ENCODE measurements at regions not wholly inside any gene's neighbourhood (a gene's known extent, or its start where the extent isn't known, plus 50 kb on each side); places are given as distances from the start of the nearest gene placed in this dataset.
"Not testable (repeated sequence)": the region's sequence is repeated elsewhere in the genome, so short reads cannot be mapped to it uniquely, and the experiment has no call there.

GRCh38 chr15:85196697-85197096 is 183.7 kb upstream of the AKAP13 start:
- DNase-seq (ENCODE audit: low read depth); H3K4me3 ChIP-seq (ENCODE audit: low read depth, low read length): not testable (repeated sequence)

- H3K4me3 ChIP-seq (ENCODE audit: low read depth, low read length); DNase-seq (ENCODE audit: low read depth): not testable (repeated sequence)
These were observed 182.8 kb upstream of the AKAP13 start for GRCh38 chr15:85197582-85197981.

GRCh38 chr15:85198432-85198831 is 182.0 kb upstream of the AKAP13 start:
- not testable (repeated sequence) for DNase-seq (ENCODE audit: low read depth); H3K4me3 ChIP-seq (ENCODE audit: low read depth, low read length)

DNA sequence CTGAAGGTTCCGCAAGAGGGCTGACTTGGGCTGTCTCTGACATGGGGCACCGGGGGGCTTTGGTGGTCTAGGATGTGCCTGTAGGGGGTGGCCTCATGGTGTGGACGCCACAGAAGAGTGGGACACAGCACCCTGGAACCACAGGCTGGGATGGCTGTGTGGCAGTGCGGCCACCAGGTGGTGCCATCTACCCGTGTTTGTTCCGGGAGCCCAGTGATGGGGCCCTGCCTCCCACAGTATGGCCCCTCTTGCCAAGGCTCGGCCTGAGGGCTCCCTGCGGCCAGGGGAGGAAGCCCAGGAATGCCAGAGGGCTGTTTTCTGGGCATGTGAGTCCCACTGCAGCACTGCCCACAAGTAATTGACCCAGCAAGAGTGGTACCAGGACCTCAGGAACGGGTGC is 180.2 kb upstream of the AKAP13 start:
- DNase-seq (ENCODE audit: low read depth); H3K4me3 ChIP-seq (ENCODE audit: low read depth, low read length): not testable (repeated sequence)

DNA sequence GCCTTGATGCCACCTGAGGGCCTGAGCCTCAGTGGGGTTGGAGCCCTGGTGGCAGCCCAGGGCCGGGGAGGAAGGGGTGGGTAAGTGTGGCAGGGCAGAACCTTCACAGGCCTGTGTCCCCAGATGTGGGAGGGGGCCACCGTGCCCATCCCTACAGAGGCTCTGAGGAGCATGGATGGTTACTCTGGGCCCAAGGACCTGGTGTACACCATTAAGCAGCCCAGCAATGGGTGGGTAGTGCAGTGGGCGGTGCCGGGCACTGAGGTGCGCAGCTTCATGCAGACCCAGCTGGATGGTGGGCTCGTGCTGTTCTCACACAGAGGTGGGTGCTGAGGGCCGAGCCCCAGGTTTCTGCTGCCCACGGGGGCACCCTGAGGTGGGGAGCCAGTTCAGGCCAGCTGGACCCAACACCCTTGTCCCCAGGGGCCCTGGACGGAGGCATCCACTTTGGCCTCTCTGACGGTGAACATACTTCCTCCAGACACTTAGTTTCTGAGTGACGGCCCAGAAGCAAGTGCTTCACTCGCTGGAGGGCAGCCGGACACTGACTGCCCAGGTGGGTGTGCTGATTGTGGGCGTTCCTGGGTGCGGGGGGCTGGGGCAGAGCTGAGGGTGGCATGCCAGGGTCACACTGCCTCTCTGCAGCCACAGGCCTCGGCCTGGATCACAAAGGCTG is 179.1 kb upstream of the AKAP13 start:
- H3K4me3 ChIP-seq (ENCODE audit: low read depth, low read length); DNase-seq (ENCODE audit: low read depth): not testable (repeated sequence)

- not testable (repeated sequence) for H3K4me3 ChIP-seq (ENCODE audit: low read depth, low read length); DNase-seq (ENCODE audit: low read depth)
These were observed 175.9 kb upstream of the AKAP13 start for GRCh38 chr15:85204481-85204880.

- DNase-seq (ENCODE audit: low read depth), result not testable (repeated sequence)
- peak overlapping the region; percentile 23 for H3K4me3 ChIP-seq (ENCODE audit: low read depth, low read length)
These were observed 146.5 kb upstream of the AKAP13 start for GRCh38 chr15:85233791-85234325.

DNA sequence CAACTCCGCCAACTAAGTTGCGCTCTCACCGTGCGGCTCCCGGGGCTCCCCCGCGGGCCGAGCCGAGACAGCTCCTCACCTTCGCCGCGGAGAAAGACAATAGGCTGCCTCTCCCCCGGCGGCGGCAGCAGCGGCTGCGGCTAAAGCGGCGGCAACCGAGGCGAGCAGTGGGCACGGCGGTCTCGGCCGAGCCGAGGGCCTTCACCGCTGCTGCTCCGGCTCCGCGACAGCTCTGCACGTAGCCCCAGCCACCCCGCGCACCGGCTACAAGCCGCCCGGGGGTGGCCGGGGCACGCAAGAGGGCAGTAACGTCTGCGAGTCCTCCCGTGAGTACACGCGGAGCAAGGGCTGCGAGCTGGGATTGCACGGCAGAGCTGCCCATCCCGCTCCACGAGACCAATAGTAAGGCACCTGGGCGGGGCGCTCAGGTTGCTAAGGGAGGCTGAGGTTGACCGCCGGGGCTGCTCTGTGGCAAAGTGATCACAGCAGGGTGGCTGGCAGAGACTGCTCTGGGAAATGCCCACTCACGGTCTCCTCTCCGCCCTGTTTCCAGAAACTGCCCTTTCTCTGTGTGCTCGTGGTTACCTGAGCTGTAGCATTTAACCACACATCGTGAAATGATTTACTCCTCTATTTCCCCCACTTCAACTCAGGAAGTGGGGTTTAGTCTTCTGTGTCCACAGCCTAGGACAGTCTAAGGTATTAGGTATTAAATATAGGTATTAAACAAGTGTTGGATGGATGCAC is 145.8 kb upstream of the AKAP13 start:
- H3K4me3 ChIP-seq (ENCODE audit: low read depth, low read length), result peak overlapping the region; percentile 37
- DNase-seq (ENCODE audit: low read depth), result not testable (repeated sequence)

DNA sequence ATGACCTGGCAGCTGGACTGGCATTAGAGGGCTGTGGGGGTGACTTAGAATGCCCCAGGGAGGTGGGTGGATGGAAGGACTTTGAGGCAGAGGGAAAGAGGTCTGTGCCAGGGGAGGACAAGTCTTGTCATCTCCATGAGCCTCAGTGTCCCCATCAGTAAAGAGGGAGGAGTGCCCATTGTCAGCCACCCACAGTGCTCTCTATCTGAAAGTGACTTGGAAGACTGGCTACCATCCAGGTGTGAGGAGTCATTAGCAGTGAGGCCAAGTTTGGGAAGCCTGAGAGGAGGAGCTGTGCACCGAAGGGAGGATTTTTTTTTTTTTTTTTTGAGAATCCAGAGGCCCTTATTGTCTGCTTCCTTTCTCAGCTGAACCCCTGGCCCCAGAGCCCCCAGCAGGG is 136.3 kb upstream of the AKAP13 start:
- not testable (repeated sequence) for H3K4me3 ChIP-seq (ENCODE audit: low read depth, low read length); DNase-seq (ENCODE audit: low read depth)

GRCh38 chr15:85250938-85251542 is 129.4 kb upstream of the AKAP13 start:
- H3K4me3 ChIP-seq (ENCODE audit: low read depth, low read length); DNase-seq (ENCODE audit: low read depth): not testable (repeated sequence)

DNA sequence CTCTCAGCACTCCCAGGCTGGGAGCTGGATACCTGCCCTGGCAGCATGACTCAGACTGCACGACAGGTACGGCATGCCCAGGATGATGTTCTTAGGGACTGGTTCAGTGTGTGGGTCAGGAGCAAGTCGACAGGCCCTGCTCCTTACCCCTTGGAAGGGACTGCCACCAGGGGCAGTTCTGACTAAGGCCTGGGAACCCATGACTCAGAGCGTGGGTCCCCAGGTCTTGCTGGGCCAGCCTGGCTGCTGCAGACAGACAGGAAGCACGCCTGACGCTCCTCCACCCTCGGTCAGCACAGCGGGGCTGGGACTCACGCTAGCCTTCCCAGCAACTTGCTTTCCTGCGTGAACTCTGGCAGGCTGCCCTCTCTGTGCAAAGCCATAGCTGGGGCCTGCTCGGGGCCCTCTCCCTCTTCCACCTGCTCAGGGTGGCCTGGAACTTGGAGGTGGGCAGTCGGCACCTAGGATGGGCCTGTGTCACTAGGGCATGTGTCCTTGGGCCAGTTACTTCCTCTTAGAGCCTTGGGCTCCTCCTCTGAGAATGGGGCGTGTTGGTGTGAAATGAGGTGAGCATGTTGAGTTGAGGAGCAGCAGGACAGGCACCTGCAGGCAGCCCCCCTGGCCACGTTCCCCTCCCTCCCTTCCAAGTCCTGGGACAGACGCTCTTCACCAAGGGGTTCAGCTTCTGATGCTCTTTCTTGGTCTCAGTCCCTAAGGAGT is 127.0 kb upstream of the AKAP13 start:
- not testable (repeated sequence) for H3K4me3 ChIP-seq (ENCODE audit: low read depth, low read length); DNase-seq (ENCODE audit: low read depth)

DNA sequence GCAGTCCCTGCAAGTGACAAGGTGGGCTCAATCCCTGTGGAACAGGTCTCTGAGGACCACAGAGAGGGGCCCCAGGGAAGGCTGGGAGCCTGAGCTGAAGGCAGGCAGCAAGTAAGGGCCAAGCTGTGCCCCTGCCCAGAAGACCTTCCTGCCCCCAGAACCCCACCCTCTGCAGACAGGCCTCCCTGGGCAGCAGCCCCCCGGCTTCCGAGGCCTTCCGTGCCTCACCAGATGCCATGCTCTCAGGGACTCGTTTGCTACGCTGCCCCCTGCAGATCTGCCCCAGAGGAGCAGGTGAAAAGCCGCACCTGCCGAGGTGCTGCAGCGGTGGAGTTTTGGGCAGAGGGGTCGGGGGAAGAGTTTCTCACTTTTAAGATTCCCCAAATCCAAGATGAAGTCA is 125.4 kb upstream of the AKAP13 start:
- not testable (repeated sequence) for DNase-seq (ENCODE audit: low read depth); H3K4me3 ChIP-seq (ENCODE audit: low read depth, low read length)

- not testable (repeated sequence) for DNase-seq (ENCODE audit: low read depth); H3K4me3 ChIP-seq (ENCODE audit: low read depth, low read length)
These were observed 124.9 kb upstream of the AKAP13 start for GRCh38 chr15:85255502-85255901.

GRCh38 chr15:85256009-85256997 is 124.1 kb upstream of the AKAP13 start:
- DNase-seq (ENCODE audit: low read depth); H3K4me3 ChIP-seq (ENCODE audit: low read depth, low read length): not testable (repeated sequence)

GRCh38 chr15:85258062-85258445 is 122.3 kb upstream of the AKAP13 start:
- not testable (repeated sequence) for H3K4me3 ChIP-seq (ENCODE audit: low read depth, low read length); DNase-seq (ENCODE audit: low read depth)

DNA sequence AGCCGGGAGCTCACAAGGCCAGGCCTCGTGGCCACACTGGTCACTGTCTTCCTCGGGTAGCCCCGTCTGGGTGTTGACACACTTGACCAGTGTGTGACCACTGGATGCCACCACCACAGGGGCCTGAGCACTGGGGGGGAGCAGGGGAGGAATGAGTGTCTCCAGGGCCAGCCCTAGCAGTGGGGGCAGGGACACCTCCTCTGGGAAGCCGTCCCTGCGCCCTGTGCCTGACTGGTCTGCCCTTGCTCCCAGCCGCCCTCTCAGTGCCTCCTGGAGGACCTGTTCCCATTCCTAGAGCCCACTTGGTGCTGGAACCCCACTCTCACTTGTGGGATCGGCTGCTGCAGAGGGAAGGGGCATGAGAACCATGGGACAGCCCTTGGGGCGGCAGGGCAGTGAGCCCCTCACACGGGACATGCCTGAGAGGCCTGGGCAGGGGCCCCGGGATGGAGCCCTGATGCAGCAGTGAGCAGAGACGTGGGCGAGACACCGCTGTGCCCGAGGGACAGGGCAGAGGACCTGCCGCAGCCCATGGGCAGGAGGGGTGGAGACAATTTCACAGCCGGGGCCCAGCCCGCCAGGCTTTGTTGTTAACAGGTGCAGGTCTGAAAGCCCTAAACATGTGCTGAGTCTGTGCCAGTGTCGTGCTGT is 121.7 kb upstream of the AKAP13 start:
- not testable (repeated sequence) for H3K4me3 ChIP-seq (ENCODE audit: low read depth, low read length); DNase-seq (ENCODE audit: low read depth)

- not testable (repeated sequence) for DNase-seq (ENCODE audit: low read depth); H3K4me3 ChIP-seq (ENCODE audit: low read depth, low read length)
These were observed 119.9 kb upstream of the AKAP13 start for GRCh38 chr15:85260526-85260925.
